Endodermal cell (in vitro differentiated cells): ENCODE measurements at regions not wholly inside any gene's neighbourhood (a gene's known extent, or its start where the extent isn't known, plus 50 kb on each side); places are given as distances from the start of the nearest gene placed in this dataset.

Experiments
- DNase-seq: peaks from one replicate; pipeline ENCODE4 v3.0.0-alpha.2; 2017
- H3K27ac ChIP-seq: 2 replicates; pipeline ENCODE4 v1.5.1; 2013; ENCODE audit warnings: mild to moderate bottlenecking, low read depth, low read length, moderate library complexity
- H3K27me3 ChIP-seq: 2 replicates; pipeline ENCODE4 v1.6.1; 2013; ENCODE audit warnings: mild to moderate bottlenecking, low read length, moderate library complexity; ENCODE audit not compliant: insufficient read depth, control insufficient read depth, poor library complexity, severe bottlenecking
- H3K36me3 ChIP-seq: 2 replicates; pipeline ENCODE4 v1.7.0; 2013; ENCODE audit warnings: mild to moderate bottlenecking, low read length, moderate library complexity; ENCODE audit not compliant: control insufficient read depth, insufficient read depth
- H3K4me1 ChIP-seq: one replicate; pipeline ENCODE4 v1.7.0; 2013; ENCODE audit warnings: low read length; ENCODE audit not compliant: control insufficient read depth, insufficient read depth
- H3K4me3 ChIP-seq: 2 replicates; pipeline ENCODE4 v1.5.1; 2013; ENCODE audit warnings: mild to moderate bottlenecking, low read length, moderate library complexity
- H3K9ac ChIP-seq: 2 replicates; pipeline ENCODE4 v1.6.1; 2013; ENCODE audit warnings: mild to moderate bottlenecking, low read length, moderate library complexity; ENCODE audit not compliant: poor library complexity, severe bottlenecking; ENCODE audit errors: extremely low read depth
- H3K9me3 ChIP-seq: 2 replicates; pipeline ENCODE4 v1.6.1; 2013; ENCODE audit warnings: mild to moderate bottlenecking, low read length, moderate library complexity; ENCODE audit not compliant: control insufficient read depth
- H3K27ac Mint-ChIP-seq: 2 replicates; pipeline ENCODE4 v1.8.0; 2020; ENCODE audit warnings: mixed read lengths
- H3K27me3 Mint-ChIP-seq: 2 replicates; pipeline ENCODE4 v1.8.0; 2021; ENCODE audit warnings: mild to moderate bottlenecking, mixed read lengths; ENCODE audit not compliant: insufficient read depth
- H3K36me3 Mint-ChIP-seq: 2 replicates; pipeline ENCODE4 v1.8.0; 2020; ENCODE audit warnings: low read depth, mixed read lengths
- H3K4me1 Mint-ChIP-seq: 2 replicates; pipeline ENCODE4 v1.8.0; 2020; ENCODE audit warnings: mixed read lengths
- H3K4me3 Mint-ChIP-seq: 2 replicates; pipeline ENCODE4 v1.8.0; 2020; ENCODE audit warnings: mild to moderate bottlenecking, moderate library complexity, mixed read lengths
- H3K9me3 Mint-ChIP-seq: 2 replicates; pipeline ENCODE4 v1.8.0; 2020; ENCODE audit warnings: mild to moderate bottlenecking, mixed read lengths
- WGBS, 2 experiments: methylation state at CpG; one replicate each; pipeline versions ENCODE4 v1.1.5 to v1.1.7; 2013; ENCODE audit warnings: missing lambda C conversion rate in 2 of 2, mixed read lengths in 1 of 2; ENCODE audit not compliant: insufficient coverage in 1 of 2, insufficient read length in 1 of 2; 5-methylcytosine and 5-hydroxymethylcytosine counted together
- TF ChIP-seq, protein P1 (sequence below): fragments of 200-600 bp; sonication (generic); conservative IDR thresholded peaks from 2 replicates; pipeline ENCODE4 v1.5.0; 2021; ENCODE audit warnings: antibody characterized with exemption, mild to moderate bottlenecking

DNA sequence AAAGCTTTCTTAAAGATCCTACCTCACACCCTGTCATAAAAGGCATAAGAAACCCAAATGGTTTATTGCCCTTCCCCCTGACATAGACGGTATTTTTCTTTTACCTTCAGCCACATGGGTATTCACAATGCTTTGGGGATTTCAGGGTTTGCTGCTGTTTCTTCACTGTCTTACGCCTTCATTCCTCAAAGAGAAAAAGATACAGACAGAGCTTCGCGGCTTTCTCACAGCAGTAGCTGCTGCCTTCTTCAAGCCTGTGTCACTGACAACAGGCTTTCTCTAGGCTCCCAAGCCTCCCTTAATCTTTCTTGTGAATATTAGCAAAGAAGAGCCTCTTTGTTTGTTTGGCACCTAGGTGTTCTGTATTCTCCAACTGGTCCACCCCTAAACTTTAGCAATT is 197.4 kb upstream of the ARID2 start:
- WGBS, 2 experiments, result 44 to 68% methylated on average over 4 of the region's 4 CpGs
- Histone ChIP-seq H3K36me3 (no peaks in the 10 kb centered on the region), H3K27me3 (peaks cover 8% of the 10 kb centered on the region), H3K4me3 (peak overlapping the region; percentile 10), H3K9ac (no peak overlapping the region), H3K9me3 (peaks cover 17% of the 10 kb centered on the region), H3K4me1 (no peaks in the 10 kb centered on the region), H3K27ac (peak overlapping the region; percentile 3)
- Mint-ChIP-seq H3K9me3 (peaks cover 13% of the 10 kb centered on the region), H3K27me3 (peaks cover 10% of the 10 kb centered on the region), H3K4me1 (peaks cover 10% of the 10 kb centered on the region), H3K4me3 (no peak overlapping the region), H3K27ac (peak overlapping the region; percentile 88), H3K36me3 (no peaks in the 10 kb centered on the region)
- peak; percentile 65 for DNase-seq
- TF ChIP-seq, protein P1, sequence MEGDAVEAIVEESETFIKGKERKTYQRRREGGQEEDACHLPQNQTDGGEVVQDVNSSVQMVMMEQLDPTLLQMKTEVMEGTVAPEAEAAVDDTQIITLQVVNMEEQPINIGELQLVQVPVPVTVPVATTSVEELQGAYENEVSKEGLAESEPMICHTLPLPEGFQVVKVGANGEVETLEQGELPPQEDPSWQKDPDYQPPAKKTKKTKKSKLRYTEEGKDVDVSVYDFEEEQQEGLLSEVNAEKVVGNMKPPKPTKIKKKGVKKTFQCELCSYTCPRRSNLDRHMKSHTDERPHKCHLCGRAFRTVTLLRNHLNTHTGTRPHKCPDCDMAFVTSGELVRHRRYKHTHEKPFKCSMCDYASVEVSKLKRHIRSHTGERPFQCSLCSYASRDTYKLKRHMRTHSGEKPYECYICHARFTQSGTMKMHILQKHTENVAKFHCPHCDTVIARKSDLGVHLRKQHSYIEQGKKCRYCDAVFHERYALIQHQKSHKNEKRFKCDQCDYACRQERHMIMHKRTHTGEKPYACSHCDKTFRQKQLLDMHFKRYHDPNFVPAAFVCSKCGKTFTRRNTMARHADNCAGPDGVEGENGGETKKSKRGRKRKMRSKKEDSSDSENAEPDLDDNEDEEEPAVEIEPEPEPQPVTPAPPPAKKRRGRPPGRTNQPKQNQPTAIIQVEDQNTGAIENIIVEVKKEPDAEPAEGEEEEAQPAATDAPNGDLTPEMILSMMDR, result no peak

DNA sequence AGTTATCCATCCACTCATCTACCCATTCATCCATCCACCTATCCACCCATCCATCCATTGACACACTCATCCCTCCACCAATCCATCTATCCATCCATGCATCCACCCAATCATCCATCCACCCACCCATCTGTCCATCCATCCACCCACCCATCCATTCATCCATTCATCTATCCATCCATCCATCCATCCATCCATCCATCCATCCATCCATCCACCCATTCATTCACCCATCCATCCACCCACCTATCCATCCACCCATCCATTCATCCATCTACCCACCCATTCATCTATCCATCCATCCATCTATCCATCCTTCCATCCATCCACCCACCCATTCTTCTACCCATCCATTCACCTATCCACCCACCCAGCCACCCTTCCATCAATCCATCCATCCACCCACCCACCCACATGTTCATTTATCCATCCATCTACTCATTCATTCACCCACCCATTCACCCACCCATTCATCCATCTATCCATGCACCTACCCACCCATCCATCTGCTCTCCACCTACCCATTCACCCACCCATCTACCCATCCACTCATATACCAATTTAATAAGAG is 193.8 kb upstream of the ARID2 start:
- no peaks in the 10 kb centered on the region for H3K4me1 ChIP-seq
- Mint-ChIP-seq H3K27me3 (peaks cover 13% of the 10 kb centered on the region), H3K36me3 (no peaks in the 10 kb centered on the region), H3K4me3 (no peak overlapping the region), H3K9me3 (no peaks in the 10 kb centered on the region), H3K4me1 (peaks cover 10% of the 10 kb centered on the region), H3K27ac (no peak overlapping the region)
- no peaks in the 10 kb centered on the region for H3K36me3 ChIP-seq
- no peaks in the 10 kb centered on the region for H3K9me3 ChIP-seq
- peaks cover 16% of the 10 kb centered on the region for H3K27me3 ChIP-seq
- TF ChIP-seq, protein P1, result no peak
- H3K27ac ChIP-seq, result no peak overlapping the region
- H3K4me3 ChIP-seq, result no peak overlapping the region
- no peak for DNase-seq
- H3K9ac ChIP-seq, result no peak overlapping the region

DNA sequence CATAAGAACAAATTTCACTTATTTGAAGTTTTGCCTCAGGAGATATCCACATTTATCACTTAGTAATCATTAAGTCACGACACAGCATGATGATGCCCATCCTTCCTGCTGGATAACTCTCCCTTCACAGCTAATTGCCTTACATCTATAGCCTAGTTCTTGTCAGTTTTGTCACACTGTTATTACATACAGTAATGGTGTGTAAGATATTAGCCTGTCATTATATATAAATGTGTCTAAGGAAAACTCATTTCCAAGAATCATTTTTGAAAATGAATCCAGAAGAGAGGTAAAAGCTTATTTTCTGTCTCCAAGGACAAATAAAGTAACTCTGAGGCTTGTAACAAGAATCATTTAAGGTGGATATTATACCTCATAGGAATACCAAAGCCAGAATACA is 193.2 kb upstream of the ARID2 start:
- H3K27me3 Mint-ChIP-seq, result peaks cover 16% of the 10 kb centered on the region
- no peak for DNase-seq
- no peak overlapping the region for H3K4me3 Mint-ChIP-seq
- Histone ChIP-seq H3K4me1 (no peaks in the 10 kb centered on the region), H3K27ac (no peak overlapping the region), H3K9ac (no peak overlapping the region), H3K9me3 (no peaks in the 10 kb centered on the region), H3K27me3 (peaks cover 19% of the 10 kb centered on the region), H3K36me3 (no peaks in the 10 kb centered on the region), H3K4me3 (no peak overlapping the region)
- no peak overlapping the region for H3K27ac Mint-ChIP-seq
- 67 to 76% methylated on average over 1 of the region's 1 CpG for WGBS, 2 experiments
- no peaks in the 10 kb centered on the region for H3K9me3 Mint-ChIP-seq
- peaks cover 10% of the 10 kb centered on the region for H3K4me1 Mint-ChIP-seq
- H3K36me3 Mint-ChIP-seq, result no peaks in the 10 kb centered on the region
- TF ChIP-seq, protein P1, result no peak
